ENCODE measurements at regions not wholly inside any gene's neighbourhood (a gene's known extent, or its start where the extent isn't known, plus 50 kb on each side); places are given as distances from the start of the nearest gene placed in this dataset.

DNA sequence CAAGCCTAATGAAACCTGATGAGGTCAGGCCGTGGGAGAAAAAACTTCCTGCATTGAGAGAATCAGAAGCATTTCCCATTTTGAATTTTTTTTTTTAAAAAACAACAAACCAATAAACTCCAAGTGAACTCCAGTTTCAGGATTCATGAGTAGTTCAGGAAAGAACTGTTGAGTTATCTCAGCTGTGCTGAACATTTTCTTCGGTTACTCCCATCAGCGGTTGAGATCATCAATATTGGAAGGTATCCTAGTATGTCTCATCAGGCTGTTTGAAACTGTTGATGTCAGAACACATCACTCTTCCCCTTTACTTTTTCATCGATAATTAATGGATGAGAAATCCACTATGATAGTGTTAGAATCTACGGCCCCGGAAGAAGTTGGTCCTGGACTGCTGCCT, 82.4 kb upstream of the ADGRG2 start (continued):
- TF ChIP-seq, protein P1, sequence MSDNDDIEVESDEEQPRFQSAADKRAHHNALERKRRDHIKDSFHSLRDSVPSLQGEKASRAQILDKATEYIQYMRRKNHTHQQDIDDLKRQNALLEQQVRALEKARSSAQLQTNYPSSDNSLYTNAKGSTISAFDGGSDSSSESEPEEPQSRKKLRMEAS (CRISPR knock-in tag; IDR thresholded peaks at IDR 0.05): no peak
- TF ChIP-seq, protein P2, sequence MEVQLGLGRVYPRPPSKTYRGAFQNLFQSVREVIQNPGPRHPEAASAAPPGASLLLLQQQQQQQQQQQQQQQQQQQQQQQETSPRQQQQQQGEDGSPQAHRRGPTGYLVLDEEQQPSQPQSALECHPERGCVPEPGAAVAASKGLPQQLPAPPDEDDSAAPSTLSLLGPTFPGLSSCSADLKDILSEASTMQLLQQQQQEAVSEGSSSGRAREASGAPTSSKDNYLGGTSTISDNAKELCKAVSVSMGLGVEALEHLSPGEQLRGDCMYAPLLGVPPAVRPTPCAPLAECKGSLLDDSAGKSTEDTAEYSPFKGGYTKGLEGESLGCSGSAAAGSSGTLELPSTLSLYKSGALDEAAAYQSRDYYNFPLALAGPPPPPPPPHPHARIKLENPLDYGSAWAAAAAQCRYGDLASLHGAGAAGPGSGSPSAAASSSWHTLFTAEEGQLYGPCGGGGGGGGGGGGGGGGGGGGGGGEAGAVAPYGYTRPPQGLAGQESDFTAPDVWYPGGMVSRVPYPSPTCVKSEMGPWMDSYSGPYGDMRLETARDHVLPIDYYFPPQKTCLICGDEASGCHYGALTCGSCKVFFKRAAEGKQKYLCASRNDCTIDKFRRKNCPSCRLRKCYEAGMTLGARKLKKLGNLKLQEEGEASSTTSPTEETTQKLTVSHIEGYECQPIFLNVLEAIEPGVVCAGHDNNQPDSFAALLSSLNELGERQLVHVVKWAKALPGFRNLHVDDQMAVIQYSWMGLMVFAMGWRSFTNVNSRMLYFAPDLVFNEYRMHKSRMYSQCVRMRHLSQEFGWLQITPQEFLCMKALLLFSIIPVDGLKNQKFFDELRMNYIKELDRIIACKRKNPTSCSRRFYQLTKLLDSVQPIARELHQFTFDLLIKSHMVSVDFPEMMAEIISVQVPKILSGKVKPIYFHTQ (CRISPR knock-in tag; IDR thresholded peaks at IDR 0.05): no peak
- TF ChIP-seq ZNF138 (CRISPR knock-in tag; conservative IDR thresholded peaks at IDR 0.05): no peak
- no peak for TF ChIP-seq ZNF232 (CRISPR knock-in tag; IDR thresholded peaks at IDR 0.05)

DNA sequence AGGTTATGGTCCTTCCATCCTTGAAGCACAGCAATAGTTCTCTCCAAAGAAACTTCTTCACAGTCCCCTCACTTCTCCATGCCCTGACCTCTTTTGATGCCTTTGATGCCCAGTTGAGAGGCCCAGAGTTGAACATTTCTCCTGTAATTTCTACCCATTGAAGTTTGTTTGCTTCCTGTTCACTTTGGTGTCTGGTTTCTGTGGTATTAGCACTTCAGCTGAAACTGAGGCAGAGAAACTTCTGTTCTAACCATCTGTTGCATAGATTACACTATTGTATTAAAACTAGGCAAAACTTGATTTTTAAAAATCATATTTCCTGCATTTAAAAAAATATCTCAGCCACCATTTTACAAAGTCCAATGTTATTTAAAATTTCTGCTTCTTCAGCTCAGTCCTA, 89.8 kb upstream of the ADGRG2 start:
- Mint-ChIP-seq H3K36me3 (no peaks in the 10 kb centered on the region), H3K4me3 (no peak overlapping the region), H3K27me3 (ENCODE audit: low read depth) (no peaks in the 10 kb centered on the region), H3K27ac (no peak overlapping the region), H3K4me1 (no peaks in the 10 kb centered on the region), H3K9me3 (no peaks in the 10 kb centered on the region)
- ChIA-PET POLR2A (no interaction called here), CTCF (no interaction called here)
- TF ChIP-seq FOXK1 (CRISPR knock-in tag; IDR thresholded peaks at IDR 0.05) (no peak), SP1 (CRISPR knock-in tag; conservative IDR thresholded peaks at IDR 0.05) (no peak), ZNF671 (CRISPR knock-in tag; IDR thresholded peaks at IDR 0.05) (no peak), CBFB (CRISPR knock-in tag; IDR thresholded peaks at IDR 0.05; ENCODE audit: low read depth) (no peak), RELA (CRISPR knock-in tag; IDR thresholded peaks at IDR 0.05; ENCODE audit: borderline replicate concordance) (no peak)
- TF ChIP-seq, protein P1 (CRISPR knock-in tag; IDR thresholded peaks at IDR 0.05): no peak
- TF ChIP-seq, protein P3, sequence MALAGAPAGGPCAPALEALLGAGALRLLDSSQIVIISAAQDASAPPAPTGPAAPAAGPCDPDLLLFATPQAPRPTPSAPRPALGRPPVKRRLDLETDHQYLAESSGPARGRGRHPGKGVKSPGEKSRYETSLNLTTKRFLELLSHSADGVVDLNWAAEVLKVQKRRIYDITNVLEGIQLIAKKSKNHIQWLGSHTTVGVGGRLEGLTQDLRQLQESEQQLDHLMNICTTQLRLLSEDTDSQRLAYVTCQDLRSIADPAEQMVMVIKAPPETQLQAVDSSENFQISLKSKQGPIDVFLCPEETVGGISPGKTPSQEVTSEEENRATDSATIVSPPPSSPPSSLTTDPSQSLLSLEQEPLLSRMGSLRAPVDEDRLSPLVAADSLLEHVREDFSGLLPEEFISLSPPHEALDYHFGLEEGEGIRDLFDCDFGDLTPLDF (CRISPR knock-in tag; IDR thresholded peaks at IDR 0.05): no peak
- TF ChIP-seq, protein P4, sequence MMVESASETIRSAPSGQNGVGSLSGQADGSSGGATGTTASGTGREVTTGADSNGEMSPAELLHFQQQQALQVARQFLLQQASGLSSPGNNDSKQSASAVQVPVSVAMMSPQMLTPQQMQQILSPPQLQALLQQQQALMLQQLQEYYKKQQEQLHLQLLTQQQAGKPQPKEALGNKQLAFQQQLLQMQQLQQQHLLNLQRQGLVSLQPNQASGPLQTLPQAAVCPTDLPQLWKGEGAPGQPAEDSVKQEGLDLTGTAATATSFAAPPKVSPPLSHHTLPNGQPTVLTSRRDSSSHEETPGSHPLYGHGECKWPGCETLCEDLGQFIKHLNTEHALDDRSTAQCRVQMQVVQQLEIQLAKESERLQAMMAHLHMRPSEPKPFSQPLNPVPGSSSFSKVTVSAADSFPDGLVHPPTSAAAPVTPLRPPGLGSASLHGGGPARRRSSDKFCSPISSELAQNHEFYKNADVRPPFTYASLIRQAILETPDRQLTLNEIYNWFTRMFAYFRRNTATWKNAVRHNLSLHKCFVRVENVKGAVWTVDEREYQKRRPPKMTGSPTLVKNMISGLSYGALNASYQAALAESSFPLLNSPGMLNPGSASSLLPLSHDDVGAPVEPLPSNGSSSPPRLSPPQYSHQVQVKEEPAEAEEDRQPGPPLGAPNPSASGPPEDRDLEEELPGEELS (CRISPR knock-in tag; IDR thresholded peaks at IDR 0.05): no peak
- TF ChIP-seq, protein P5, sequence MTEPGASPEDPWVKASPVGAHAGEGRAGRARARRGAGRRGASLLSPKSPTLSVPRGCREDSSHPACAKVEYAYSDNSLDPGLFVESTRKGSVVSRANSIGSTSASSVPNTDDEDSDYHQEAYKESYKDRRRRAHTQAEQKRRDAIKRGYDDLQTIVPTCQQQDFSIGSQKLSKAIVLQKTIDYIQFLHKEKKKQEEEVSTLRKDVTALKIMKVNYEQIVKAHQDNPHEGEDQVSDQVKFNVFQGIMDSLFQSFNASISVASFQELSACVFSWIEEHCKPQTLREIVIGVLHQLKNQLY (CRISPR knock-in tag; IDR thresholded peaks at IDR 0.05): no peak
- TF ChIP-seq, protein P6, sequence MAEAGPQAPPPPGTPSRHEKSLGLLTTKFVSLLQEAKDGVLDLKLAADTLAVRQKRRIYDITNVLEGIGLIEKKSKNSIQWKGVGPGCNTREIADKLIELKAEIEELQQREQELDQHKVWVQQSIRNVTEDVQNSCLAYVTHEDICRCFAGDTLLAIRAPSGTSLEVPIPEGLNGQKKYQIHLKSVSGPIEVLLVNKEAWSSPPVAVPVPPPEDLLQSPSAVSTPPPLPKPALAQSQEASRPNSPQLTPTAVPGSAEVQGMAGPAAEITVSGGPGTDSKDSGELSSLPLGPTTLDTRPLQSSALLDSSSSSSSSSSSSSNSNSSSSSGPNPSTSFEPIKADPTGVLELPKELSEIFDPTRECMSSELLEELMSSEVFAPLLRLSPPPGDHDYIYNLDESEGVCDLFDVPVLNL (CRISPR knock-in tag; IDR thresholded peaks at IDR 0.05; ENCODE audit: borderline replicate concordance, low read depth): no peak
- DNase-seq (ENCODE audit: low spot score) (no peak), ATAC-seq (no peak)

DNA sequence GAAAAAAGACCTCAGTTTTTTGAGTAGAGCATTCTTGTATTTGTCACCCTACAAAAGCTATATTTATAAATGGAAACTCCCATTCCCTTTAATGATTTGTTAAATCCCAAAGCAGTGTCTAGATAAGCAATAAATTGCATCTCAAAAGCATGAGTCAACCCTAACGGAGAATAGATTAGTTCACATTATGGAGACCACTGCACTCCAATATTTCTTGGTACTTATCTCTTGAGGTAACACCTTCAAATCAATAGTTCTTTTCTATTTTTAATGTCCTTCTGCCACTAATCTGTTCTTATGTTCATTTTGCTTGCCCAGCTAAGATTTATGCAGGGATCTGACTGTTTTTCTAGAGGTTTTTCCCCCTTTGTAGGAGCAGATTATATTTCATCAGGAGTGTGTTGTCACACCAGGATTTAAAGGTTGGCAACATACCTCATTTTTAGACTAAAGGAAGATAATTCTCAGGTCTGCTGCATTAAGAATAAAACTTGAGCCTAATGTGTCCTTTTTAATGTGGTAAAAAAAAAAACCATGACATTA, 91.4 kb upstream of the ADGRG2 start:
- no peak for DNase-seq (ENCODE audit: low spot score)
- TF ChIP-seq, protein P7, sequence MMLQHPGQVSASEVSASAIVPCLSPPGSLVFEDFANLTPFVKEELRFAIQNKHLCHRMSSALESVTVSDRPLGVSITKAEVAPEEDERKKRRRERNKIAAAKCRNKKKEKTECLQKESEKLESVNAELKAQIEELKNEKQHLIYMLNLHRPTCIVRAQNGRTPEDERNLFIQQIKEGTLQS (CRISPR knock-in tag; conservative IDR thresholded peaks at IDR 0.05): no peak
- TF ChIP-seq, protein P8, sequence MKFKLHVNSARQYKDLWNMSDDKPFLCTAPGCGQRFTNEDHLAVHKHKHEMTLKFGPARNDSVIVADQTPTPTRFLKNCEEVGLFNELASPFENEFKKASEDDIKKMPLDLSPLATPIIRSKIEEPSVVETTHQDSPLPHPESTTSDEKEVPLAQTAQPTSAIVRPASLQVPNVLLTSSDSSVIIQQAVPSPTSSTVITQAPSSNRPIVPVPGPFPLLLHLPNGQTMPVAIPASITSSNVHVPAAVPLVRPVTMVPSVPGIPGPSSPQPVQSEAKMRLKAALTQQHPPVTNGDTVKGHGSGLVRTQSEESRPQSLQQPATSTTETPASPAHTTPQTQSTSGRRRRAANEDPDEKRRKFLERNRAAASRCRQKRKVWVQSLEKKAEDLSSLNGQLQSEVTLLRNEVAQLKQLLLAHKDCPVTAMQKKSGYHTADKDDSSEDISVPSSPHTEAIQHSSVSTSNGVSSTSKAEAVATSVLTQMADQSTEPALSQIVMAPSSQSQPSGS (CRISPR knock-in tag; IDR thresholded peaks at IDR 0.05; ENCODE audit: borderline replicate concordance, low read depth): no peak
- TF ChIP-seq NFYB (CRISPR knock-in tag; conservative IDR thresholded peaks at IDR 0.05; ENCODE audit: low read depth): no peak
- TF ChIP-seq FOXK1 (CRISPR knock-in tag; IDR thresholded peaks at IDR 0.05): no peak
- no peak for TF ChIP-seq CBFB (CRISPR knock-in tag; IDR thresholded peaks at IDR 0.05; ENCODE audit: low read depth)
- CTCF ChIA-PET: no interaction called here
- Mint-ChIP-seq H3K27me3 (ENCODE audit: low read depth) (no peaks in the 10 kb centered on the region), H3K4me3 (no peak overlapping the region), H3K4me1 (no peaks in the 10 kb centered on the region), H3K9me3 (no peaks in the 10 kb centered on the region), H3K36me3 (no peaks in the 10 kb centered on the region), H3K27ac (no peak overlapping the region)
- ATAC-seq: no peak
- POLR2A ChIA-PET: no interaction called here
